Neural cell (in vitro differentiated cells): ENCODE measurements at regions not wholly inside any gene's neighbourhood (a gene's known extent, or its start where the extent isn't known, plus 50 kb on each side); places are given as distances from the start of the nearest gene placed in this dataset.

Experiments used
- CTCF ChIP-seq: fragments of 450-650 bp; IDR thresholded peaks from 2 replicates; pipeline ENCODE4 v1.5.1; 2014; ENCODE audit warnings: antibody characterized with exemption, mild to moderate bottlenecking, moderate library complexity; ENCODE audit not compliant: poor library complexity, severe bottlenecking
- POLR2AphosphoS5 ChIP-seq: IDR thresholded peaks from 2 replicates; pipeline ENCODE4 v1.6.1; 2012

DNA sequence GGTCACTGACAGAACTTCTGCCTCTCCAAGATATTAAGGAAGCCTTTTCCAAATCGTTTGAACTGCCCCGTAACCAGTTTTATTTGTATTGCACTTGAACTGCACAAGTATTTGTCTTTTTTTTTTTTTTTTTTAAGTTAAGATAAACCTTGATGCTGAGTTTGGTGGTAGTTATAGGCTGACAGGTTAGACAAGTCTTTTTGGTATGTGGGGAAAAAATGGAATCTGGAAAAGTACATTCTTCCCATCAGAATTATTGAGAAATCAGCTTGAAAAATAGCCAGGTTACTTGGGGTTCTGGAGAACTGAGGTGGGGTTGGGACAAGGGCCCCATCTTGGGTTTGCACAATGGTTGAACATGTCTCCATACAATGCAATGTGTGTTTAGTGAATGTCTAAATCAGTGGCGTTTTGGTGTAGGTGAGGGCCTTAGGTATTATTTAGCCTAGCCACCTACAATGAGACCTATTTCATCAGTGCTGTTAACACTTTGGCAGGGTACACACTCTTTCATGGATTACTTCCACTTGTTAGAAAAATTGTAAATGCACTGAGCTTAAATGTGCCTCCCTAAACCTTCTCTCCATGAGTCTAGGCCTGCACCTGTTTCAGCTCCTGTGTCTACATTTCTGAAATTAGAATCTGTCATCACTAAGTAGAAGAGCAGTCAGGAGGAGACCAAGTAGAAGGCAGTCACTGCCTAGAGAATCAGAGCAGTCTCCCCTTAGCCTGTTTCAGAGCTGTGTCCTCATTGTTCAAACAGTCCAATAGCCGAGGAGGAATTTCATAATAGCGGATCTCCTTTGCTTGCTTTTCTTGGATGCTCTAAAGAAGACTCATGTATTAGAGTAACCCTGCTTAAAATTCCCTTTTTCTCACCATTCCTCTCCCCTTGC is 140.0 kb upstream of the HMHB1 start:
- TF ChIP-seq CTCF (no peak), POLR2AphosphoS5 (no peak)
